ENCODE measurements at regions not wholly inside any gene's neighbourhood (a gene's known extent, or its start where the extent isn't known, plus 50 kb on each side); places are given as distances from the start of the nearest gene placed in this dataset.

GRCh38 chr7:82616059-82616728 is 172.6 kb upstream of the CACNA2D1 start:
- Histone ChIP-seq H2AFZ (ENCODE audit: control insufficient read depth, low read depth, low read length) (no peak overlapping the region), H3K4me1 (ENCODE audit: control insufficient read depth, insufficient read depth, low read length) (no peaks in the 10 kb centered on the region), H3K27me3 (replicated peaks in 1 of 2; ENCODE audit: control insufficient read depth in 2 of 2, insufficient read depth in 2 of 2, low read length in 1 of 2) (no peaks in the 10 kb centered on the region), H3K4me2 (ENCODE audit: control insufficient read depth, insufficient read depth) (no peak overlapping the region), H3K27ac (ENCODE audit: control insufficient read depth, insufficient read depth) (no peak overlapping the region), H3K9ac (ENCODE audit: control insufficient read depth, insufficient read depth, low read length) (no peak overlapping the region), H3K4me3 (no peak overlapping the region), H4K20me1 (ENCODE audit: control insufficient read depth, insufficient read depth) (no peaks in the 10 kb centered on the region), H3K36me3 (ENCODE audit: control insufficient read depth in 2 of 2, insufficient read depth in 2 of 2, low read length in 1 of 2) (no peaks in the 10 kb centered on the region), H3K9me3 (replicated peaks; ENCODE audit: control insufficient read depth, insufficient read depth, low read length) (no peaks in the 10 kb centered on the region), H3K79me2 (ENCODE audit: control insufficient read depth, insufficient read depth, low read length) (no peaks in the 10 kb centered on the region)
- BruUV-seq (replicated peaks), result no TSS peak
- ChIA-PET CTCF (interaction anchor here (0.6 to 4.8 kb wide), 8 partner anchors 8 to 444 kb away, joined by 3 to 28 read pairs (median 4); no protein-coding TSS in a partner anchor), SMC1A (ENCODE audit: uncharacterized antibody, unreplicated experiment) (interaction anchor here (1.3 to 2.8 kb wide), 5 partner anchors 8 to 388 kb away, joined by 3 to 12 read pairs (median 6); no protein-coding TSS in a partner anchor), RAD21 (ENCODE audit: unreplicated experiment) (interaction anchor here (1.5 to 1.8 kb wide), 2 partner anchors 11 to 107 kb away, joined by 6 to 8 read pairs; no protein-coding TSS in a partner anchor), POLR2A (interaction anchor here (1.0 to 1.2 kb wide), 2 partner anchors 8 to 610 kb away, joined by 3 read pairs; no protein-coding TSS in a partner anchor)
- ATAC-seq (peak; percentile 25), DNase-seq (ENCODE audit: low read depth, low spot score) (no peak), FAIRE-seq (no peak)
- no peak for TF ChIP-seq NR2F1 (conservative IDR thresholded peaks at IDR 0.05)
- no peak for TF ChIP-seq NFYB (IDR thresholded peaks at IDR 0.05; ENCODE audit: insufficient read depth, low read depth, low read length)
- no peak for TF ChIP-seq ATF3 (IDR thresholded peaks at IDR 0.05; ENCODE audit: borderline replicate concordance, extremely low read depth, low read depth, low read length)
- no peak for TF ChIP-seq STAT1 (conservative IDR thresholded peaks at IDR 0.05)
- no peak for TF ChIP-seq GATAD2B (conservative IDR thresholded peaks at IDR 0.05; ENCODE audit: low read depth)
- no peak for TF ChIP-seq IKZF1 (conservative IDR thresholded peaks at IDR 0.05)
- no peak for TF ChIP-seq ZNF217 (IDR thresholded peaks at IDR 0.05)
- TF ChIP-seq SRF (IDR thresholded peaks at IDR 0.05; ENCODE audit: low read depth in 2 of 2, low read length in 2 of 2), result no peak
- intact Hi-C loops (cut with micrococcal nuclease; ENCODE audit: unreplicated experiment) (no loop called here), in situ Hi-C loops (cut with MboI) (no loop called here)
- WGBS (ENCODE audit: insufficient coverage, insufficient replicate concordance, low lambda C conversion rate, missing lambda C conversion rate), result 0% methylated on average over 2 of the region's 2 CpGs
